SK-N-DZ (cell line): ENCODE measurements at regions not wholly inside any gene's neighbourhood (a gene's known extent, or its start where the extent isn't known, plus 50 kb on each side); places are given as distances from the start of the nearest gene placed in this dataset.

Experiments
- DNase-seq: peaks from one replicate; pipeline ENCODE4 v3.0.0-alpha.2; 2015; ENCODE audit warnings: low spot score

GRCh38 chr2:126774290-126774689 is 118.3 kb downstream of the GYPC start:
- DNase-seq: no peak

DNA sequence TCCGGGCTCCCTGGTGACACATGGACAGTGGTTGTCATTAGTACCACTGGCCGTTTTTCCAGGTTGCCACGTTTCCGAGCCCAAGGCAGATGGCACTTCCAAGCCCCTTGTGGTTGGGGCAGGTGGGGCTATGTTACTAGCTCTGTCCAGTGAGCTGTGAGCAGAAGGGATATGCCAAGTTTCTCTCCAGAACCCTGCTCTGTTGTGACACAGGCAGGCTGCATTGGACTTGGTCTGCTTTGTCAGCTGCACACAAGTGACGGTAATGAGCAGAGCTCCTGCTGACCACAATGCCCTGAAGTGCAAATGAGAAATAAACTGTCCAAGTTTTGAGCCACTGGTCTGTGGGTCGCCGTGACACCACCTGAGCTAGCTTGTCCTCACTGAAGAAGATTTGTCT is 118.8 kb downstream of the GYPC start:
- no peak for DNase-seq

DNA sequence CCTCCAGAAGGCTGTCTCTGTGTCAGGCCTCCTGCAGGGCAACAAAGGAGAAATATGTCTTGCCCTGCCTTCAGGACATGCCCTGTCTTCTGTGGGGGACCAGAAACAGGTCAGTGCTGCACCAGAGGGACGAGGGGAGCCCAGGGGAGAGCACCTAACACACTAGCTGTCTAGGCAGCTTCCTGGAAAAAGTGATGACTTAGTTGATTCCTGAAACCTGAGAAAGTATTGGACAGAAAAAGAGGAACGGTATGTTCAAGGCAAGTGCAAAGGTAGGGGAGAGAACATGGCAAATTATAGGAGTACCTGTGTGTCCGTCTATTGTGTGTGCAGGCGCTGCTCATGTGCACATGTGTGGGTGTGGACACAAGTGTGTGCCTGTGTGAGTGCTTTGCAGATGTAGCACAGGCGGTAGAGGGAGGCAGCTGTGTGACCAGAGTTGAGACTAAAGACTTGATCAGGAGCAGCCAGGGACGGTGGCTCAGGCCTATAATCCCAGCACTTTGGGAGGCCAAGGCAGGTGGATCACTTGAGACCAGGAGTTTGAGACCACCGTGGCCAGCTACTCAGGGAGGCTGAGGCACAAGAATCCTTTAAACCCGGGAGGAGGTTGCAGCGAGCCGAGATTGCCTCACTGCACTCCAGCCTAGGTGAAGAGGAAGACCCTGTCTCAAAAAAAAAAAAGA is 119.5 kb downstream of the GYPC start:
- DNase-seq: no peak

- DNase-seq: no peak
These were observed 120.3 kb downstream of the GYPC start for GRCh38 chr2:126776255-126776654.

DNA sequence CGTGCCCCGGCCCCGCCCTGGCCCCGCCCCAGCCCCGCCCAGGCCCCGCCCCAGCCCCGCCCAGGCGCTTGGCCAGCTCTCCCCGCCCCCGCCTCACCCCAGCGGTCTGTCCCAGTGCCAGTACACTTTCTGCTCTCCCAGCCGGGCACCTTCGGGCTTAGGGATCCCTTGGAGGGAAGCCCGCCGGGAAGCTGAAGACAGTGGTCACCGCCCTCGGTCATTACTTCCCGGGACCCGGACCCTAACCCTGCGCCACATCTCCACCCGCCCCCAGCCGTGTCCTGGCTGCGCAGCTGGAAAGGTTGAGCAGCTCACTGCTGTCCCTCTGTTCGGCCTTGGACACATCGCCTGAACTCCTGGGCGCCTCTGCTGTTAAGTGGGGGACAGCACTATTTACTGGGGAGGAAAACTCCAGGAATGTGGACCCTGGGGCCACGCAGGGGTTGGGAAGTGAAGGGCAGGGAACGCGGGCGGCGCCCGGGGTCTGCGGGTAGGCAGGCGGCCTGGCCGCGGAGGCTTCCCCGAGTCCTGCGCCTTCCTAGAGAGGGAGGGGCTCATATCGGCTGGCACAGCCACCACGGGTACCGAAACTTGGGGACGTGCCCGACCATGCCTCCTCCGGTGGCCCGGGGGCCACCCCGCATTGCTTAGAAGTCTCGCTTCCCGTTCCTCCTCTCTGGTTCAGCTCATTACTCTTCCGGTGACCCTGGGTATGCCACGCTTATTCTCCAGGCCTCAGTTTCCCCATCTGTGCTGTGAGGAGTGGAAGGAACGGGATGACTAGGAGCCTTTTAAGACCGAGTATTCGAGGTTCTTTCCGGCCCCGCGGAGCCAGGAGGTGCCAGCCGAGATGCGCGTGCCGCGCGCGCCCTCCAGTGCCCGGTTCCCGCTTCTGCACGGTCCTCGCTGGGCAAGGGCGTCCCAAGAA is 121.0 kb downstream of the GYPC start:
- DNase-seq: peak; percentile 65

DNA sequence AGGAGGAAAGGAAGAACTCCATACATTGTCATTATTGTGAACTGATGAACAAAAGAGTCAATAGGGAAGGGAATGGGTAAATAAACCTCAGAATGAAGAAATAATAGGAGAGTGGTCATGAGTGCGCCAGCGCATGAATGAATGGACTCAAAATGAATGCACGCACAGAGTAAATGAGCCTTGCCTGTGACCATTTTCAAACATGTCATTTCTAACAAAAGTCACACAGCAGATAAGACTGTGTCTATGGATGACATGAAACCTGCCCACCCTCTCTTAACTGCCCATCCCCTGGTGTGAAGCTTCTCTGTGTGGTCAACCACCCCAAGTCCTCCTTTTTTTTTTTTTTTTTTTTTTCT is 121.1 kb upstream of the TEX51 start:
- DNase-seq: no peak

GRCh38 chr2:126778561-126779501 is 119.9 kb upstream of the TEX51 start:
- DNase-seq: peak; percentile 66

DNA sequence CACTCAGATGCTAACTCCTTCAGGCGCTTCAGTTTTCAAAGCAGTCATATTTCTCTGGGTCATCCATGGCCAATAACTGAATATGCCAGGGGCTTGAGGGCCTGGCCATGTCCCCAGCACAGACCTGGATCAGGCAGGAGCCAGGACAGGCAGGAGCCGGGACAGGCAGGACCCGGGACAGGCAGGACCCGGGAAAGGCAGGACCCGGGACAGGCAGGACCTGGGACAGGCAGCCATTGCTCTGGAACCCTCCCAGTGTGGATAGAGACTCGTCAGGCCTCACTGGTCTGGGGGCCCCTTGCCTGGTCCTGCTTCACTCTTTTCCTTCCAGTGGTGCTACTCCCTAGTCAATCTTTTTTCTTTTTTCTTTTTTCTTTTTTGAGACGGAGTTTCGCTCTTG is 117.5 kb upstream of the TEX51 start:
- no peak for DNase-seq

GRCh38 chr2:126781806-126782205 is 116.9 kb upstream of the TEX51 start:
- no peak for DNase-seq

DNA sequence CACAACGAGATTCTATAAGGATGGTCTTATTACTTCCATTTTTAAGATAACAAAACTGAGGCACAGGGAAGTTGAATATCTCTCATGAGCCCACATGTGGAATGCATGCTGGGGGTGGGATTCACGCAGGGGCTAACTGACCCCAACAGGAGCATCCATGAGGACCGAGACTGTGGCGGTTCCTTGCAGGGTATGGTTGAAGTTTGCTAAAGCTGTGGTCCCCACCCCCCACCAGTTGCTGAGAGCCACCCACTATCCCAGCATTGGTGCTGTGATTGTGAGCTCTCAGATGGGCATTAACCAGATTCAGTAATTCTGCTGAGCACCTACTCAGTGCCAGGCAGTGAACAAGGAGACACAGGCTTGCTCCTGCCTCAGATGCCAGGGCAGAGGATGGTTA is 116.0 kb upstream of the TEX51 start:
- DNase-seq: no peak

GRCh38 chr2:126783341-126783740 is 115.3 kb upstream of the TEX51 start:
- no peak for DNase-seq

GRCh38 chr2:126784045-126784444 is 114.6 kb upstream of the TEX51 start:
- no peak for DNase-seq

DNA sequence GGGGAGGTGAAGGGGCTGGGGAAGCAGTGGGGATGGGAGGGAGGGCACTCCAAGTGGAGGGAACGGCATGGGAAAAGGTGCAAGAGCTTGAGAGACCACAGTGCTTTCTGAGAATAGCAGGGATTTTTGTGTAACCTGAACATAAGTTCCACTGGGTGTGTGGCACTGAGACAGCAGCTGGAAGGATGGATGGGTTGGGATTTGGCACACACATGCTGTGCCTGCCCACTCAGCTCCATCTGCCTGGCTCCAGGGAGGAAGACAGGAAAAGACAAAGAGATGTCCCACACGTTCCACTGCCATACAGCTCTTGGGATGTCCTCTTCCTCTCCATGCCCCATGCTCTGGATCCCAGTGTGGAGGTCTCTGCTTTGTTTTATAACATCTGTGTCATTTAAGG is 114.1 kb upstream of the TEX51 start:
- DNase-seq: no peak

DNA sequence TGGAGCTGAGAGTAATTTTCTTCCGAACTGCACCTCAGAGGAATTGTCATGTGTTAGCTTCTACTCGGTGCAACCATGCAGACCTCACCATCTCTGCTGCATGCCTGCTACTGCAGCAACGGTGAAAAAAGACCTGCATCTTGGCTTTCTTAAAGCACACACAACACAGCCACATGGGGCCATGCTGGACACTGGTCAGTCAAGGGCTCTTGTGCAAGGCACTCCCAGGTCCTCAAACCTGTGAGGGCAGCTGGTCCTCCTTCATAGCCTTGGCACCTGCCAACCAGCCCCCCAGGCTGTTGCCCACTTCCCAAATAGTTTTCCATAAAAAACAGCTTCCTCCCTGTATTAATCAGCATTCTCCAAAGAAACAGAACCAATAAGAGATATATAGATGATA is 113.5 kb upstream of the TEX51 start:
- no peak for DNase-seq

GRCh38 chr2:126785862-126786261 is 112.8 kb upstream of the TEX51 start:
- DNase-seq: no peak

- DNase-seq: no peak
These were observed 111.9 kb upstream of the TEX51 start for GRCh38 chr2:126786765-126787164.

DNA sequence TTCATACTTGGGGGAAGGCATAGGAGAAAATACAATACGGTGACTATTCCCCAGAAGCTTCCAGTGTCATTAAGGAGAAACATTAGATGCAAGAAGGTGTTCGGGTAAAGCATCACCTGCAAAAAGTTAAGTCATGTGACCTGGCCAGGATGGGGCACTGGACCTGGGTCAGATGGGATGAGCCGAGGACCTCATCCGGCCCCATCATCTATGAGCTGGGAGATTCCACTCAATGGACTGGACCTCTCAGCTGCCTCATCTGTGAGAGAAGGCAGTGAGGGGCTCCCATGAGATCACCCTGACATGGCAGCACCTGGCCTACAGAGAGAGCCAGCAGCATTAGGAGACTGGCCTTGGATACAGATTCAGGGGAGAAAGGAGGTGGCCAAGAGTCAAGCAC is 111.4 kb upstream of the TEX51 start:
- DNase-seq: no peak

GRCh38 chr2:126788113-126788512 is 110.6 kb upstream of the TEX51 start:
- no peak for DNase-seq

GRCh38 chr2:126788652-126789051 is 110.0 kb upstream of the TEX51 start:
- no peak for DNase-seq

GRCh38 chr2:126790987-126791780 is 107.5 kb upstream of the TEX51 start:
- no peak for DNase-seq

GRCh38 chr2:126792186-126792585 is 106.5 kb upstream of the TEX51 start:
- DNase-seq: no peak
